ENCODE measurements at regions not wholly inside any gene's neighbourhood (a gene's known extent, or its start where the extent isn't known, plus 50 kb on each side); places are given as distances from the start of the nearest gene placed in this dataset.

DNA sequence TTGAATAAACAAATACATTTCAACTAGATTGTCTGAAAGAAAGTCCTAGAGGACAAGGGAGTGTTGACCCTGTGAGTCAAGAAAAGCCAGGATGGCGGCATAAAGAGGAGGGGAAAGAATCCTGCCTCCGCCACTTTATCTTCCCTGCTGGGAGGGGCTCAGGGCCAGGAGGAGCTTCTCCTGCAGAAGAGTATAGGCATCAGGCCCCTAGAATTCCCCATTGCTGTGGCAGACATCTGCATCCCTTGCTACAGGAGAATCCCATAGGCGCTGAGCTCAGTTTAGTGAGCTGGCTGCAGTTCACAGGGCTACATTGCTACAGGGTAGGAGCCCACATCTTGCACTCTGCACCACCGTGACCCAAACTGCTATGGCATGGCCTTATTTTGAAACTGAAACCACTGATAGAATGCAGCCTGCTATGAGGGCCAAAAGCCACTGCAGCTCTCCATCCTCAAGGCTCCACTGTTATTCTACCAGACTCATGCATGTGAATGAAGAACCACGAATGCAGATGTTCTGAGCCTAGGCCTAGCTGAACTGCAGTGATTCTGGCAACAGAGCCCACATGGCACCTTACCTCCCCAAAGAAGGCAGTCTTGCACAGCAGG, 941.4 kb upstream of the CTNND2 start:
- no peaks in the 10 kb centered on the region for H3K4me1 ChIP-seq
- WGBS, 2 donors: 76 to 80% methylated on average over 3 to 5 of the region's 5 CpGs
- H3K4me3 ChIP-seq: no peak overlapping the region
- H3K36me3 ChIP-seq: no peaks in the 10 kb centered on the region
- H3K9me3 ChIP-seq: no peaks in the 10 kb centered on the region
- peak in 1 of 2 donors; percentile 26 for ATAC-seq (ENCODE audit: low FRiP score in 2 of 2)
- no peak for DNase-seq
- no peak overlapping the region for H3K27ac ChIP-seq
- TF ChIP-seq EP300 (IDR thresholded peaks at IDR 0.05) (no peak), POLR2AphosphoS5 (IDR thresholded peaks at IDR 0.05) (no peak), POLR2A (IDR thresholded peaks at IDR 0.05) (no peak)
- TF ChIP-seq, protein P1, sequence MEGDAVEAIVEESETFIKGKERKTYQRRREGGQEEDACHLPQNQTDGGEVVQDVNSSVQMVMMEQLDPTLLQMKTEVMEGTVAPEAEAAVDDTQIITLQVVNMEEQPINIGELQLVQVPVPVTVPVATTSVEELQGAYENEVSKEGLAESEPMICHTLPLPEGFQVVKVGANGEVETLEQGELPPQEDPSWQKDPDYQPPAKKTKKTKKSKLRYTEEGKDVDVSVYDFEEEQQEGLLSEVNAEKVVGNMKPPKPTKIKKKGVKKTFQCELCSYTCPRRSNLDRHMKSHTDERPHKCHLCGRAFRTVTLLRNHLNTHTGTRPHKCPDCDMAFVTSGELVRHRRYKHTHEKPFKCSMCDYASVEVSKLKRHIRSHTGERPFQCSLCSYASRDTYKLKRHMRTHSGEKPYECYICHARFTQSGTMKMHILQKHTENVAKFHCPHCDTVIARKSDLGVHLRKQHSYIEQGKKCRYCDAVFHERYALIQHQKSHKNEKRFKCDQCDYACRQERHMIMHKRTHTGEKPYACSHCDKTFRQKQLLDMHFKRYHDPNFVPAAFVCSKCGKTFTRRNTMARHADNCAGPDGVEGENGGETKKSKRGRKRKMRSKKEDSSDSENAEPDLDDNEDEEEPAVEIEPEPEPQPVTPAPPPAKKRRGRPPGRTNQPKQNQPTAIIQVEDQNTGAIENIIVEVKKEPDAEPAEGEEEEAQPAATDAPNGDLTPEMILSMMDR (IDR thresholded peaks at IDR 0.05): no peak
- no peaks in the 10 kb centered on the region for H3K27me3 ChIP-seq

GRCh38 chr5:12840972-12841371, 936.7 kb upstream of the CTNND2 start:
- WGBS, 2 donors: 64 to 69% methylated on average over 4 of the region's 4 CpGs
- no peaks in the 10 kb centered on the region for H3K9me3 ChIP-seq
- ATAC-seq (ENCODE audit: low FRiP score in 2 of 2): no peak
- DNase-seq: no peak
- TF ChIP-seq POLR2AphosphoS5 (IDR thresholded peaks at IDR 0.05) (no peak), POLR2A (IDR thresholded peaks at IDR 0.05) (no peak), EP300 (IDR thresholded peaks at IDR 0.05) (no peak)
- TF ChIP-seq, protein P1 (IDR thresholded peaks at IDR 0.05): no peak
- H3K36me3 ChIP-seq: no peaks in the 10 kb centered on the region
- no peaks in the 10 kb centered on the region for H3K27me3 ChIP-seq
- no peak overlapping the region for H3K4me3 ChIP-seq
- H3K4me1 ChIP-seq: no peaks in the 10 kb centered on the region
- no peak overlapping the region for H3K27ac ChIP-seq

DNA sequence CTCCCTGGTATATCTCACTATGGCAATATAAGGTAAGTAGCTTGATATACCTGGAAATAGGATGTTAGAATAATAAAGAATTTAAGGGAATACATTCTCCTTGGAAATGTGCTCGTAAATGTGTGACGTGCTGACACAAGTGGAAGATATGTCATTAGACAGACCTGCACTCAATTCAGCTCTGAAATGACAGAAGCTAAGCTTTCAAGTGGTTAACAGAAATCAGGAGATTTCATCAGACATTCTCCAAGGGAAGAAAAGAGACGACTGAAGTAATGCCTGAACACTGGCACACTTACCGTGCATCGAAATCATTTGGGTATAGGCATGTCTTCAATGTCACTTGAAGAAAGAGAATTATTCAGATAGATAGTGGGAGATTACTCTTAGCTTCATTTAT, 933.3 kb upstream of the CTNND2 start:
- no peak for ATAC-seq (ENCODE audit: low FRiP score in 2 of 2)
- H3K4me3 ChIP-seq: no peak overlapping the region
- no peak for DNase-seq
- no peaks in the 10 kb centered on the region for H3K27me3 ChIP-seq
- no peaks in the 10 kb centered on the region for H3K4me1 ChIP-seq
- 70 to 87% methylated on average over 5 of the region's 5 CpGs for WGBS, 2 donors
- no peak overlapping the region for H3K27ac ChIP-seq
- H3K36me3 ChIP-seq: no peaks in the 10 kb centered on the region
- no peaks in the 10 kb centered on the region for H3K9me3 ChIP-seq
- TF ChIP-seq POLR2A (IDR thresholded peaks at IDR 0.05) (no peak), POLR2AphosphoS5 (IDR thresholded peaks at IDR 0.05) (no peak), EP300 (IDR thresholded peaks at IDR 0.05) (no peak)
- TF ChIP-seq, protein P1 (IDR thresholded peaks at IDR 0.05): no peak

DNA sequence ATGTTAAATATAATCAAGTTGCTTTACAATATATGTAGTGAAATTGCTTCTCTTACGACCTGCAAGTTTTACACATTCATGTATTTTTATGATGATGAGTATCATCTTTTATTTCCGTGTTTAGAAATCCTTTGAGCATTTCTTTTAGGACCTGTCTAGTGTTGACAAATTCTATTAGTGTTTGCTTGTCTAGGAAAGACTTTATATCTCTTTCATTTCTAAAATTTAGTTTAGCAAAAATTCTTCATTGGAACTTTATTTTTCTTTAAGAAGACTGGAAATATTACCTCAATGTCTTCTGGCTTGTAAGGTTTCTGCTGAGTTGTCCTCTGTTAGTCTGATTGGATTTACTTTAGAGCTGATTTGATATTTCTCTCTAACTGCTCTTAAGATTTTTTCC, 920.9 kb upstream of the CTNND2 start:
- H3K27ac ChIP-seq: no peak overlapping the region
- no peak overlapping the region for H3K4me3 ChIP-seq
- no peaks in the 10 kb centered on the region for H3K36me3 ChIP-seq
- WGBS, 2 donors: 80 to 87% methylated on average over 2 of the region's 2 CpGs
- peaks cover 4 to 18% (median 6%) of the 10 kb centered on the region in 4 donors for H3K9me3 ChIP-seq
- H3K27me3 ChIP-seq: no peaks in the 10 kb centered on the region
- DNase-seq (no peak), ATAC-seq (ENCODE audit: low FRiP score in 2 of 2) (no peak)
- TF ChIP-seq POLR2A (IDR thresholded peaks at IDR 0.05) (no peak), EP300 (IDR thresholded peaks at IDR 0.05) (no peak), POLR2AphosphoS5 (IDR thresholded peaks at IDR 0.05) (no peak)
- TF ChIP-seq, protein P1 (IDR thresholded peaks at IDR 0.05): no peak
- no peaks in the 10 kb centered on the region for H3K4me1 ChIP-seq

DNA sequence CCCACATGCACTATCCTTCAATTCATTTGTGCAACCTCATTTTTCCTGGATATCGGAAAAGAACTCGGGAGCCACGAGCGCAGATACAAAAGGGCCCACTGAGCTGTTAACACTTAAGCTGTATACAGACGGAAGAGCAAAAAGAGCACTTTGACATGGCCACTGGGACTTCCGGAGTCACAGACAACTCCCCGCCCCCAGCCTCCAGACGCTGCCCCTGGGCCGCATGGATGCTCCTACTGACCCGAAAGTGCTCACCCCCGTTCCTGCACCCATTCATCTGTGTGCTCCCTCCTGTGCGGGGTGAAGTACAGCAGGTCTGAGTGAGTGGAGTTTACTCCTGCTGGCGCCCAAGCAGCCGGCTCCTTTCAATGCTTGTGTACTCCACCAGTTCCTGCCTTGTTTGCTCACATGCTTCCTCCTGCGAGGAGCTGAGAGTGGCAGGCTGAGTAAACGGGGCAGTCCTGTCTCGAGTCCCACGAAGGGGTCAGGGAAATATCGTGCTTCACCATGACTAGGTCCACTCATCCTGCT, 901.0 kb upstream of the CTNND2 start:
- Histone ChIP-seq H3K36me3 (no peaks in the 10 kb centered on the region), H3K4me1 (no peaks in the 10 kb centered on the region), H3K27me3 (no peaks in the 10 kb centered on the region), H3K4me3 (no peak overlapping the region), H3K9me3 (no peaks in the 10 kb centered on the region), H3K27ac (no peak overlapping the region)
- DNase-seq (peak in 1 of 2 donors; percentile 54), ATAC-seq (ENCODE audit: low FRiP score in 2 of 2) (peak in 1 of 2 donors; percentile 17)
- no peak for TF ChIP-seq EP300 (IDR thresholded peaks at IDR 0.05)
- TF ChIP-seq, protein P1 (IDR thresholded peaks at IDR 0.05): no peak
- no peak for TF ChIP-seq POLR2A (IDR thresholded peaks at IDR 0.05)
- no peak for TF ChIP-seq POLR2AphosphoS5 (IDR thresholded peaks at IDR 0.05)
- 72 to 74% methylated on average over 19 of the region's 19 CpGs for WGBS, 2 donors

All from upper lobe of left lung (tissue), 6 donors.